Kidney (tissue), 13 donors: ENCODE measurements at regions not wholly inside any gene's neighbourhood (a gene's known extent, or its start where the extent isn't known, plus 50 kb on each side); places are given as distances from the start of the nearest gene placed in this dataset.

Source experiments
- DNase-seq, 5 donors: peaks; one replicate each; pipeline ENCODE4 v3.0.0-alpha.2; 2013 to 2020
- FAIRE-seq: peaks from 2 replicates; lab custom pipeline; 2012; peaks lifted over from hg19 to GRCh38; lab: Jason Lieb, UNC
- H3K27ac ChIP-seq, 2 donors: one replicate each; pipeline ENCODE4 v1.7.0; 2013; ENCODE audit warnings: low read depth in 2 of 2, low read length in 2 of 2, inconsistent platforms in 1 of 2
- H3K27me3 ChIP-seq: one replicate; pipeline ENCODE4 v1.7.1; 2013; ENCODE audit warnings: low read length, inconsistent platforms; ENCODE audit not compliant: control insufficient read depth, insufficient read depth
- H3K36me3 ChIP-seq, 3 donors: one replicate each; pipeline versions ENCODE4 v1.7.0 to v1.7.1; 2013; ENCODE audit warnings: low read length in 3 of 3, control low read depth in 1 of 3, inconsistent platforms in 1 of 3; ENCODE audit not compliant: insufficient read depth in 3 of 3, control insufficient read depth in 2 of 3
- H3K4me1 ChIP-seq, 3 donors: one replicate each; pipeline versions ENCODE4 v1.7.0 to v1.7.1; 2013; ENCODE audit warnings: low read length in 3 of 3, inconsistent platforms in 1 of 3, low read depth in 1 of 3; ENCODE audit not compliant: control insufficient read depth in 2 of 3, insufficient read depth in 2 of 3
- H3K4me3 ChIP-seq, 3 donors: one replicate each; pipeline versions ENCODE4 v1.7.0 to v1.8.1; 2013; ENCODE audit warnings: low read length in 3 of 3, control low read depth in 1 of 3, inconsistent platforms in 1 of 3
- H3K9ac ChIP-seq, 3 donors: one replicate each; pipeline versions ENCODE4 v1.7.0 to v1.7.1; 2013; ENCODE audit warnings: low read length in 3 of 3, control low read depth in 1 of 3, inconsistent platforms in 1 of 3
- H3K9me3 ChIP-seq, 3 donors: one replicate each; pipeline versions ENCODE4 v1.7.0 to v1.7.1; 2013; ENCODE audit warnings: low read length in 3 of 3, control low read depth in 1 of 3, inconsistent platforms in 1 of 3; ENCODE audit not compliant: control insufficient read depth in 2 of 3, insufficient read depth in 1 of 3
- CTCF ChIP-seq: IDR thresholded peaks from 3 replicates; pipeline ENCODE4 v1.5.1; 2012; ENCODE audit warnings: mild to moderate bottlenecking, moderate library complexity, borderline replicate concordance; ENCODE audit not compliant: insufficient read depth; ENCODE audit errors: extremely low read depth
- intact Hi-C: fragments of 100-400 bp; cut with DNase I; formaldehyde crosslinking; loops from one replicate; pipeline ENCODE4 v1.11.1; 2022
- donor health status: control.
- donor health status: control.
- donor health status: control.
- donor health status: control.
- donor health status: control.
- donor health status: DM: yes; HTN: yes; CAD: no.
- donor health status: Normal renal cell carcinoma (clear cell type).

- TF ChIP-seq CTCF: no peak
- DNase-seq: no peak
- no peaks in the 10 kb centered on the region for H3K27me3 ChIP-seq
- H3K4me3 ChIP-seq: no peak overlapping the region
- intact Hi-C loops: no loop called here
- H3K36me3 ChIP-seq: no peaks in the 10 kb centered on the region
- no peak overlapping the region for H3K9ac ChIP-seq
- H3K27ac ChIP-seq: no peak overlapping the region
- H3K4me1 ChIP-seq: peaks cover 0 to 3% (median 0%) of the 10 kb centered on the region in 3 donors
- H3K9me3 ChIP-seq: peaks cover 0 to 6% (median 0%) of the 10 kb centered on the region in 3 donors
- no peak for FAIRE-seq
These were observed 329.9 kb upstream of the LRRC4C start for GRCh38 chr11:41789376-41789775.

- no peak for FAIRE-seq
- Histone ChIP-seq H3K9me3 (peaks cover 0 to 6% (median 0%) of the 10 kb centered on the region in 3 donors), H3K27ac (no peak overlapping the region), H3K9ac (no peak overlapping the region), H3K4me1 (peaks cover 0 to 4% (median 0%) of the 10 kb centered on the region in 3 donors), H3K27me3 (no peaks in the 10 kb centered on the region), H3K36me3 (no peaks in the 10 kb centered on the region), H3K4me3 (no peak overlapping the region)
- no peak for DNase-seq
- TF ChIP-seq CTCF: no peak
- intact Hi-C loops: no loop called here
These were observed 335.6 kb upstream of the LRRC4C start for GRCh38 chr11:41795004-41795403.

GRCh38 chr11:41799754-41800153 lies 340.3 kb upstream of the LRRC4C start:
- intact Hi-C loops: no loop called here
- Histone ChIP-seq H3K9ac (no peak overlapping the region), H3K36me3 (no peaks in the 10 kb centered on the region), H3K4me1 (peaks cover 0 to 4% (median 0%) of the 10 kb centered on the region in 3 donors), H3K9me3 (no peaks in the 10 kb centered on the region), H3K27me3 (no peaks in the 10 kb centered on the region), H3K4me3 (no peak overlapping the region), H3K27ac (no peak overlapping the region)
- FAIRE-seq: no peak
- DNase-seq: no peak
- no peak for TF ChIP-seq CTCF

- no peaks in the 10 kb centered on the region for H3K27me3 ChIP-seq
- H3K4me3 ChIP-seq: no peak overlapping the region
- H3K4me1 ChIP-seq: peaks cover 0 to 4% (median 0%) of the 10 kb centered on the region in 3 donors
- DNase-seq (no peak), FAIRE-seq (no peak)
- H3K36me3 ChIP-seq: no peaks in the 10 kb centered on the region
- intact Hi-C loops: no loop called here
- H3K27ac ChIP-seq: no peak overlapping the region
- H3K9ac ChIP-seq: no peak overlapping the region
- no peaks in the 10 kb centered on the region for H3K9me3 ChIP-seq
- TF ChIP-seq CTCF: no peak
These were observed 344.4 kb upstream of the LRRC4C start for GRCh38 chr11:41803895-41804294.
